Common myeloid progenitor, CD34-positive (primary cell): ENCODE measurements at regions not wholly inside any gene's neighbourhood (a gene's known extent, or its start where the extent isn't known, plus 50 kb on each side); places are given as distances from the start of the nearest gene placed in this dataset.
"Not testable (repeated sequence)": the region's sequence is repeated elsewhere in the genome, so short reads cannot be mapped to it uniquely, and the experiment has no call there.

Experiments
- CTCF ChIA-PET: fragments of 350-600 bp; sonication (Branson Sonifier 250); formaldehyde crosslinking; loops from one replicate; lab custom pipeline; 2021; ENCODE audit warnings: antibody characterized with exemption; lab: Charles Lee
- POLR2A ChIA-PET: fragments of 350-600 bp; sonication (Branson Sonifier 250); formaldehyde crosslinking; loops from one replicate; lab custom pipeline; 2021; ENCODE audit warnings: antibody characterized with exemption; lab: Charles Lee
- DNase-seq, 3 donors: peaks; one replicate each; pipeline versions ENCODE4 v3.0.0 to v3.0.0-alpha.2; 2013
- H3K27ac ChIP-seq, 2 experiments: 1 replicate in 1 of 2; 2 replicates in 1 of 2; pipeline ENCODE4 v1.7.0; 2013; ENCODE audit warnings: inconsistent platforms in 2 of 2, low read length in 2 of 2, mild to moderate bottlenecking in 2 of 2, low read depth in 1 of 2, moderate library complexity in 1 of 2; ENCODE audit not compliant: severe bottlenecking in 2 of 2, insufficient read depth in 1 of 2, poor library complexity in 1 of 2
- H3K27me3 ChIP-seq, 5 experiments: replicated peaks in 2 of 5; 1 replicate in 3 of 5; 2 replicates in 2 of 5; pipeline versions ENCODE4 v1.6.1 to v1.7.0; 2013; ENCODE audit warnings: low read length in 4 of 5, mild to moderate bottlenecking in 2 of 5, moderate library complexity in 2 of 5, inconsistent platforms in 1 of 5; ENCODE audit not compliant: insufficient read depth in 5 of 5, control insufficient read depth in 4 of 5
- H3K36me3 ChIP-seq, 4 experiments: 1 replicate in 2 of 4; 2 replicates in 2 of 4; pipeline versions ENCODE4 v1.6.1 to v1.7.0; 2013; ENCODE audit warnings: low read length in 3 of 4, control low read depth in 1 of 4, mild to moderate bottlenecking in 1 of 4; ENCODE audit not compliant: control insufficient read depth in 4 of 4, insufficient read depth in 4 of 4
- H3K4me1 ChIP-seq, 4 experiments: 1 replicate in 3 of 4; 2 replicates in 1 of 4; pipeline versions ENCODE4 v1.6.1 to v1.7.1; 2013; ENCODE audit warnings: low read length in 3 of 4, mild to moderate bottlenecking in 3 of 4, control low read depth in 1 of 4, inconsistent platforms in 1 of 4, moderate library complexity in 1 of 4; ENCODE audit not compliant: control insufficient read depth in 4 of 4, insufficient read depth in 4 of 4; ENCODE audit errors: control extremely low read depth in 1 of 4
- H3K4me3 ChIP-seq, 7 experiments: 1 replicate in 4 of 7; 2 replicates in 3 of 7; pipeline versions ENCODE4 v1.5.1 to v1.7.0; 2013; ENCODE audit warnings: mild to moderate bottlenecking in 7 of 7, low read length in 6 of 7, moderate library complexity in 6 of 7, inconsistent platforms in 2 of 7, low read depth in 2 of 7, control low read depth in 1 of 7; ENCODE audit not compliant: insufficient read depth in 4 of 7, control insufficient read depth in 1 of 7; ENCODE audit errors: extremely low read depth in 1 of 7
- H3K9me3 ChIP-seq, 5 experiments: 1 replicate in 4 of 5; 2 replicates in 1 of 5; pipeline versions ENCODE4 v1.6.1 to v1.7.1; 2013; ENCODE audit warnings: low read length in 4 of 5, mild to moderate bottlenecking in 2 of 5, inconsistent platforms in 1 of 5, low read depth in 1 of 5, moderate library complexity in 1 of 5; ENCODE audit not compliant: control insufficient read depth in 4 of 5, insufficient read depth in 2 of 5; ENCODE audit errors: control extremely low read depth in 1 of 5
- WGBS: methylation state at CpG from one replicate; pipeline ENCODE4 v1.1.5; 2013; ENCODE audit not compliant: insufficient coverage; 5-methylcytosine and 5-hydroxymethylcytosine counted together

DNA sequence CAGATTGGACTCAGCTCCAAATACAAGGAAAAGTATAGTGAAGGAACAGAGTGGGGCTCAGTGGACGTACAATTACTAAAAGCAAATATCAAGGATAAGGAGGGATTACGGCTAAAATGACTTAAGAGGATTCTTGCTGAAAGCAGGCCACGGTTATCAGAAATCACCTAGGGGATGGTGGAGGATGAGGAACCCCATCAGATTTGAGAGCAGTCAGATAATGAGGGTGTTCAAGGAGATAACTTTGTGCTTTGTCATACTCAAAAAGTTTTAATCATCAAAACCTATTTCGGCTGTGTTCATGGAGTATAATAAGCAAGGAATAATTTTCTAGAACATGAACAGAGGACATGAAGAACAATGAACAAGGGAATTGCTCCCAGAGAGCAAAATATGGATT, 275.8 kb downstream of the SEMA3D start:
- ChIA-PET CTCF (no interaction called here), POLR2A (no interaction called here)
- H3K27ac ChIP-seq, result no peak overlapping the region
- H3K9me3 ChIP-seq, result no peaks in the 10 kb centered on the region
- 96% methylated on average over 3 of the region's 4 CpGs for WGBS
- DNase-seq, result no peak
- no peaks in the 10 kb centered on the region for H3K4me1 ChIP-seq
- no peaks in the 10 kb centered on the region for H3K36me3 ChIP-seq
- no peak overlapping the region for H3K4me3 ChIP-seq
- no peaks in the 10 kb centered on the region for H3K27me3 ChIP-seq

GRCh38 chr7:84910322-84910721, 276.5 kb downstream of the SEMA3D start:
- CTCF ChIA-PET, H3K36me3 ChIP-seq, H3K27ac ChIP-seq, H3K9me3 ChIP-seq, H3K4me1 ChIP-seq, H3K27me3 ChIP-seq, POLR2A ChIA-PET, DNase-seq, H3K4me3 ChIP-seq: not testable (repeated sequence)
- 100% methylated on average over 4 of the region's 5 CpGs for WGBS

DNA sequence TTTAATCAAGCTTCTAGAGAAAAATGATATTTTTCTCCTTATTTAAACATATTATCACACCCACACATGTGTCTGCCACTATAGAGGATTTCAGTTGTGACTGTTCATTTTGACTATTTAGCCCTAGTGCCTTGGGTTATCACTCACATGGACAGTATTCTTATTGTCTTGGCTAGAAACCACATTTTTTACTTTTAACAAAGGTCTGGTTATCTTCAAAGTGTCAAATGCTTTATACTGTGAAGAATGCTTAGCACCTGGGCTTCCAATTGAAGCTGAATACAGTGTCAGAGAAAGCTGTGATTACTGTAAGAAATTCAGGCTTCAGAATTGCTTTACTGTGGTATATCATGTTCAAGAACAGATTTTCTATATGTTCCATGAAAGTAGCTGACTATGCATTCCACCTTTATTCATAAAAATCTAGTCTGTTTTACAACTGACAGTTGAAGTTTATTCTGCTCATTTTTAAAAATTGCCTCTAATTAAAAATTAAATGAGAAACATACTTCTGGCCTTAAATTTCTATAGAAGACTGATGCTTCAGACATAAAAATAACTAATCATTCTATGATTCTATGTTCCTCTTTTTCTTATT, 278.6 kb downstream of the SEMA3D start:
- Histone ChIP-seq H3K9me3 (no peaks in the 10 kb centered on the region), H3K4me3 (no peak overlapping the region), H3K36me3 (no peaks in the 10 kb centered on the region), H3K4me1 (no peaks in the 10 kb centered on the region), H3K27ac (no peak overlapping the region), H3K27me3 (no peaks in the 10 kb centered on the region)
- CTCF ChIA-PET, result interaction anchor here (1.0 kb wide), 1 partner anchor 13 kb away, joined by 4 read pairs; no protein-coding TSS in a partner anchor
- no peak for DNase-seq
- POLR2A ChIA-PET, result no interaction called here

DNA sequence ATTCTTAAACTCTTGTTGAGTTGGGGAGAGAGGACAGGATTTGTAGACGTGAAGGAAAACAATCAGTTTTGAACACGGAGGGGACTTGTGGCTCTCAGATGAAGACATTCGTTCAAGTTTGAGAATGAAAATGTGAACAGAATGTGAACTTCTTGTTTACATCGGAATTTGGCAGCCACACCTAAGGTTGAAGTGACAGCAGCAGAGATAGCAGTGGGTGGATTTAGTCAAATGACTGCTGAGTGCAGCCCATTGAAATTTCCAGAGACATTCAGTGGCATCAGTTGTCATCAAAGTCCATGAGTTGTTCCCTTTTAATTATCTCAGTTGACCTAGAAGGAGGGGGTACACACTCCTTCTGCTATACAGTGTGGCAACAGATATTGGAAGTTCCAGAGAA, 280.0 kb downstream of the SEMA3D start:
- Histone ChIP-seq H3K4me3 (no peak overlapping the region), H3K4me1 (no peaks in the 10 kb centered on the region), H3K36me3 (no peaks in the 10 kb centered on the region), H3K27me3 (no peaks in the 10 kb centered on the region), H3K9me3 (no peaks in the 10 kb centered on the region), H3K27ac (no peak overlapping the region)
- ChIA-PET CTCF (interaction anchor here (1.0 kb wide), 1 partner anchor 12 kb away, joined by 4 read pairs; no protein-coding TSS in a partner anchor), POLR2A (no interaction called here)
- 97% methylated on average over 4 of the region's 4 CpGs for WGBS
- DNase-seq, result no peak

DNA sequence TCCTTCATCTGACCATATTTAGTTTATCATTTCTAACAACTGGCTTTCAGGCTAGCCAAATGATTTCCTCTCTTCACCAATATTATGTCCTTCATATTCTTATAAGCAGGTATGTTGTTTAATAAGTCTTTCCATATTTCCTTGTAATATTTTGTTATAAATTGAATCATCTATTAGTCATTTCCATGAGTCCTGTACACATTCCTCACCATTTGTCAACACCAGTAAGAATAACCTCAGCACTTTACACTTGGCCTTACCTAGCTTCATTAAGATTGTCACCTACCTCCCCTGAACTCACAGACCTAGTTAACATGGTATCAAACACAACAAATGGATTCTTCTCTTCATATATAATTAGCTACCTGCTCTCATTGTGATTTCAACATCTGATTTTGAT, 282.3 kb downstream of the SEMA3D start:
- Histone ChIP-seq H3K4me1 (no peaks in the 10 kb centered on the region), H3K27ac (no peak overlapping the region), H3K9me3 (no peaks in the 10 kb centered on the region), H3K27me3 (no peaks in the 10 kb centered on the region), H3K4me3 (no peak overlapping the region), H3K36me3 (no peaks in the 10 kb centered on the region)
- CTCF ChIA-PET, result no interaction called here
- DNase-seq, result no peak
- POLR2A ChIA-PET, result no interaction called here

DNA sequence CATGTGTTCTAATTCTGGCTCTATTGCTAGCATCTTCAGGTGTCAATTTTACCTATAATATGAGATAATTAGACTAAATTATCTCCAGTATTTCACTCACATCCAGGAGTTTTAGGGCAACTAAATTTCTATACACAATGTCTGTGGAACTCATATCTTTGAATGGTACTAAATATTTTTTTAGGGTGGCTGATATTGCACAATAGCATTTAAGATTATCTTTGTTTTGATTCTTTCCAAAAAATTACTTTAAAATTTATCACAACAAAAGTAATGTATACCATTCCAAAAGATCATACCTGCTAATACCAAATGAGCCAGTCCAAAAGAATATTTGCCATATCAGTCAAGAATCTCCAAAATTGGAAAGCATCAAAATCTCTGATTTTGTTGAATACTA, 285.5 kb downstream of the SEMA3D start:
- POLR2A ChIA-PET, result no interaction called here

DNA sequence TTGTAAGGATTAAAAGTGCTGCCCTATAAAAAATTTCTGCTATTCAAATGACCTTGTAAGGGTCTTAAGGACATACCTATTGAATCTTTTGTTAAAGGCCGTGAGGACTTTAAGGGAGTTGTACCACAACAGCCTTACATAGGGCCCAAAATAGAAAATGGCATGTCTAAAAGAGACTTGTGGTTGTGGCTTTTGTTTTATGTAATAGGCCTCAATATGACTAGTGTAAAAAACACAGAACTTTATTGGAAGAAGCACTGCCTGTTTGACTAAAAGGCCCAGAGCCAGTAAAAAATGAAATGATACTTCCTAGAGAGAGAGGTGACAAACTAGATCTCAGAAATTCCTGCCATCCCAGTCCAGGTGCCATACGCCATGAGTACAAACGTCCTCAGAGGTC, 286.6 kb downstream of the SEMA3D start:
- ChIA-PET CTCF (no interaction called here), POLR2A (no interaction called here)
- no peaks in the 10 kb centered on the region for H3K4me1 ChIP-seq
- 100% methylated on average over 2 of the region's 3 CpGs for WGBS
- H3K27ac ChIP-seq, result no peak overlapping the region
- no peaks in the 10 kb centered on the region for H3K9me3 ChIP-seq
- no peaks in the 10 kb centered on the region for H3K36me3 ChIP-seq
- DNase-seq, result no peak
- no peak overlapping the region for H3K4me3 ChIP-seq
- no peaks in the 10 kb centered on the region for H3K27me3 ChIP-seq

More for the DNA sequence above, 285.5 kb downstream of the SEMA3D start:
- CTCF ChIA-PET, result no interaction called here
- Histone ChIP-seq H3K4me3 (no peak overlapping the region), H3K4me1 (no peaks in the 10 kb centered on the region), H3K36me3 (no peaks in the 10 kb centered on the region), H3K27me3 (no peaks in the 10 kb centered on the region), H3K9me3 (no peaks in the 10 kb centered on the region), H3K27ac (no peak overlapping the region)
- DNase-seq, result no peak
